ENCODE measurements at regions not wholly inside any gene's neighbourhood (a gene's known extent, or its start where the extent isn't known, plus 50 kb on each side); places are given as distances from the start of the nearest gene placed in this dataset.

GRCh38 chr9:107647611-107648010 is 158.0 kb upstream of the KLF4 start:
- no peak for DNase-seq (ENCODE audit: low spot score, unreplicated experiment)
- H3K4me1 Mint-ChIP-seq (ENCODE audit: low read depth) = peaks cover 10% of the 10 kb centered on the region
- H3K27ac Mint-ChIP-seq = no peak overlapping the region
- TF ChIP-seq CTCF (IDR thresholded peaks at IDR 0.05; ENCODE audit: unreplicated experiment) = no peak
- no peaks in the 10 kb centered on the region for H3K36me3 Mint-ChIP-seq (ENCODE audit: insufficient read depth)
- H3K4me3 Mint-ChIP-seq (ENCODE audit: low read depth) = no peak overlapping the region
- no peaks in the 10 kb centered on the region for H3K9me3 Mint-ChIP-seq (ENCODE audit: low read depth)
- H3K27me3 Mint-ChIP-seq = peaks cover 77% of the 10 kb centered on the region

GRCh38 chr9:107647141-107647540 is 157.6 kb upstream of the KLF4 start:
- Mint-ChIP-seq H3K27me3 (peaks cover 77% of the 10 kb centered on the region), H3K36me3 (ENCODE audit: insufficient read depth) (no peaks in the 10 kb centered on the region), H3K4me3 (ENCODE audit: low read depth) (no peak overlapping the region), H3K27ac (no peak overlapping the region), H3K9me3 (ENCODE audit: low read depth) (no peaks in the 10 kb centered on the region), H3K4me1 (ENCODE audit: low read depth) (peaks cover 10% of the 10 kb centered on the region)
- DNase-seq (ENCODE audit: low spot score, unreplicated experiment) = no peak
- no peak for TF ChIP-seq CTCF (IDR thresholded peaks at IDR 0.05; ENCODE audit: unreplicated experiment)

- no peak overlapping the region for H3K27ac Mint-ChIP-seq
- no peaks in the 10 kb centered on the region for H3K9me3 Mint-ChIP-seq (ENCODE audit: low read depth)
- no peak for TF ChIP-seq CTCF (IDR thresholded peaks at IDR 0.05; ENCODE audit: unreplicated experiment)
- H3K36me3 Mint-ChIP-seq (ENCODE audit: insufficient read depth) = no peaks in the 10 kb centered on the region
- peaks cover 76% of the 10 kb centered on the region for H3K27me3 Mint-ChIP-seq
- H3K4me3 Mint-ChIP-seq (ENCODE audit: low read depth) = no peak overlapping the region
- DNase-seq (ENCODE audit: low spot score, unreplicated experiment) = no peak
- peaks cover 14% of the 10 kb centered on the region for H3K4me1 Mint-ChIP-seq (ENCODE audit: low read depth)
Observed at GRCh38 chr9:107645464-107645833, 155.9 kb upstream of the KLF4 start.

- no peak for DNase-seq (ENCODE audit: low spot score, unreplicated experiment)
- no peak for TF ChIP-seq CTCF (IDR thresholded peaks at IDR 0.05; ENCODE audit: unreplicated experiment)
- Mint-ChIP-seq H3K9me3 (ENCODE audit: low read depth) (no peaks in the 10 kb centered on the region), H3K4me1 (ENCODE audit: low read depth) (peaks cover 17% of the 10 kb centered on the region), H3K36me3 (ENCODE audit: insufficient read depth) (no peaks in the 10 kb centered on the region), H3K4me3 (ENCODE audit: low read depth) (no peak overlapping the region), H3K27me3 (peaks cover 73% of the 10 kb centered on the region), H3K27ac (no peak overlapping the region)
Observed at GRCh38 chr9:107644733-107645463, 155.3 kb upstream of the KLF4 start.

- Mint-ChIP-seq H3K9me3 (ENCODE audit: low read depth) (no peaks in the 10 kb centered on the region), H3K36me3 (ENCODE audit: insufficient read depth) (no peaks in the 10 kb centered on the region), H3K4me3 (ENCODE audit: low read depth) (peak overlapping the region; percentile 64), H3K4me1 (ENCODE audit: low read depth) (peaks cover 29% of the 10 kb centered on the region), H3K27me3 (peaks cover 66% of the 10 kb centered on the region), H3K27ac (peak overlapping the region; percentile 88)
- DNase-seq (ENCODE audit: low spot score, unreplicated experiment) = no peak
- no peak for TF ChIP-seq CTCF (IDR thresholded peaks at IDR 0.05; ENCODE audit: unreplicated experiment)
Observed at GRCh38 chr9:107639426-107639825, 149.9 kb upstream of the KLF4 start.
